HS-5 (cell line): ENCODE measurements at regions not wholly inside any gene's neighbourhood (a gene's known extent, or its start where the extent isn't known, plus 50 kb on each side); places are given as distances from the start of the nearest gene placed in this dataset.

ENCODE experiments used
- DNase-seq: peaks from one replicate; pipeline ENCODE4 v3.0.0-alpha.2; 2012; ENCODE audit warnings: low read depth

DNA sequence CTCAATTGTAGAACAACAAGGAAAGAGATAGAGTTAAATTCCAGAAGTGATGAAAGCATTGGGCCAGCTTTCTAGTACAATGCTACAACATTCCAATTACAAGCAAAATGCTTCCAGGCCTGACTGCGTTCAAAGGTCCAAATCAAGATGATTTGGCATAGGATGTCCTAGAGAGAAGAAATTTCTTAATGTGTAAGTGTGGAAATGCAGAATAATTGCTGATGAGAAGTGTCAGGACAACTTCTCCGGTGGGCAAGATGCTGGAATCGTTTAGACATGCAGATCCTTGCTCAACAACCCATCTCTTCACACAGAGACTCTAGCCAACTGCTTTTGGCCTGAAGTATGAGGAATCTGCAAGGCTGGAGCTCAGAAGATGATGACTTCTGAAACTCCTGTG lies 71.1 kb upstream of the PDZRN3 start:
- no peak for DNase-seq

DNA sequence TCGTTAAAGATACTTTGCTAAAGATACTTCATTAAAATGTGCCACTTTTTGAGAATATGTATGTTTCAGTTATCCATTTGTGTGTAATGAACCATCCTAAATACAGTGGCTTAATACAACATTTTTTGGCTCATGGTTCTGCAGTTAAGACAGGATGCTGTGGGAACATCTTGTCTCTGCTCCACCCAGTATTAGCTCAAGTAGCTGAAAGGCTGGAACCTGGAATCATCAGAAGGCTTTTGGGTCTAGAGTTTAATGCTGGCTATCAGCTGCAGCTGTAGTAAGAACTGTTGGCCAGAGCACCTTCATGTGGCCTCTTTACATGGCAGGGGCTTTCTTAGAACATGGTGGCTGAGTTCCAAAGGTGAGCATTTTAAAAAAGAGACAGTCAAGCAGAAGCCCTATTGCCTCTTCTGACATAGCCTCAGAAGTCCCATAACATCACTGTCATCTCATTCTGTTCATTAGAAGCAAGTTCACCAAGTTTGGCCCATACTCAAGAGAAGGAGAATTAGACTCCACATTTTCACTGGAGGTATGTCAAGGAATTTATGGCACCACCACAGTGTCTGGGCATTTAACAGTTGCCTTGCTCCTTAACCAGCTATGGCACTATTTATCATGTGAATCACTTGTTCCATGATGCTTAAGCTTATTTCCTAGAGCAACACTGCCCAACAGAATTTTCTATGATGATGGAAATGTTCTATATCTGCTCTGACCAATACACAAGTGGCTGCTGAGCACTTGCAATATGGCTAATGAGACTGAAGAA lies 70.4 kb upstream of the PDZRN3 start:
- no peak for DNase-seq

DNA sequence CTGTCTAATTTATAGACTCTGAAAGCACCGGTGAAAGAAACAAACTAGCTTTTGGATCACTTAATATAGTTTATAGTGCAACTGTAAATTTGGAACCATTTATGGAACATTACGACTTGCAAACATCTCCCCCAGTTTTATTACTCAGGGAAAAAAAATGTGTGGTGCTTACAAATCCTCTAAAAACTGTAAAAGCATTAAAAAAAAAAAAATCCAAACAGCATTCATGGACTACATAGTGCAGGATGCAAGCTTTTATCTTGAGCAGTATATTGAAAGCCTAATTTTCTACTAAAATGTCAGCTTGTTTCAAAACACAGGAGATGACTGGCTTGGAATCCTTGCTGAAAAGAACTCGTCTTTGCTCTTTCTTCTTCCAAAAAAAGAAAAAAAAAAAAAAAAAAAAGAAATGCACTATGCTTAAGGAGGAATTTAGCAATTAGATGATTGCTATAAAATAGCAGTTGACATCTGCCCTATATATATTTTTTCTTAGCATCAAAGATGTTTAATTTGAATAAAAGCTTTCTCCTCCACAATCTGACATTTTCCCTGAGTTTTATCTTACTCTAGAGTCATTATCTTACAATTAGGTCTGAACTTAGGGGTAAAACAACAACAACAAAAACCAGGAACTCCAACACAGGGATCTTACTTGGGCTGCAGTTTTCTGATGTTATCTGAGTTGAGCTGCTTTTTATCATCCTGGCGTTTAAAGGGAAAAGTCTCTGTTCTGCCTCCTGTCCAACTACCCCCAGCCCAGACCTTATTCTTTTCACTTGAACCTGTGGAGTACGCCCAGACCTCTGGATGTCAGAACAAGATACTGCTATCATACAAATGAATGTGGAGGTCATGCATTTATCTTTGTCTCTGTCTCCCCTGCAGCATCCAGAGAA lies 62.6 kb upstream of the PDZRN3 start:
- DNase-seq, result no peak

DNA sequence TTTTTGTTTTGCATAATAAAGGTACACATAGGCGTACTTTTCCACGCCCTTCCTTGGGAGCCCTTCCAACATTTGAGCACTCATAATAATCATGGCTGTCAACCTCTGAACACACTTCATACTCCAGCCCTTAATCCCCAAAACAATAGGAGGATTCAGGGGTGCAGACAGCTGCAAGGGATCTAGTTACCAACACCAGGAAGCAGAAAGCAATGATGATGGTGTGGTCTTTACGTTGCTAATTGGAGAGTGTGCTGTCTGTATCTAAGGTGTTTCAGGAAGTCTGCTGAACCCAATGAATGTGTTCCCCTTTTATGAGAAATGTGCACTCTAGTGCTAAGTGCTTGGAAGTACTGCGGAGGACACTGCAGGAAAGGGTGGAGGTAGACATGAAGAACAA lies 60.3 kb upstream of the PDZRN3 start:
- DNase-seq, result no peak

DNA sequence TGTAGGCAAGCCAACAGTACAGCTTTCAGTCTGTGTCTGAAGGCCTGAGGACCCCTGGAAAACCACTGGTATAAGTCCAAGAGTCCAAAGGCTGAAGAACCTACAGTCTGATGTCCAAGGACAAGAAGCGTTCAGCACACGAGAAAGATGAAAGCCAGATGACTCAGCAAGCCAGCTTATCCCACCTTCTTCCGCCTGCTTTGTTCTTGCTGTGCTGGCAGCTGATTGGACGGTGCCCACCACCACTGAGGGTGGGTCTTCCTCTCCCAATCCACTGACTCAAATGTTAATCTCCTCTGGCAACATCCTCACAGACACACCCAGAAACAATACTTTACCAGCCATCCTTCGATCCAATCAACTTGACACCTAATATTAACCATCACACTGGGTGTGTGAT lies 59.0 kb upstream of the PDZRN3 start:
- no peak for DNase-seq

DNA sequence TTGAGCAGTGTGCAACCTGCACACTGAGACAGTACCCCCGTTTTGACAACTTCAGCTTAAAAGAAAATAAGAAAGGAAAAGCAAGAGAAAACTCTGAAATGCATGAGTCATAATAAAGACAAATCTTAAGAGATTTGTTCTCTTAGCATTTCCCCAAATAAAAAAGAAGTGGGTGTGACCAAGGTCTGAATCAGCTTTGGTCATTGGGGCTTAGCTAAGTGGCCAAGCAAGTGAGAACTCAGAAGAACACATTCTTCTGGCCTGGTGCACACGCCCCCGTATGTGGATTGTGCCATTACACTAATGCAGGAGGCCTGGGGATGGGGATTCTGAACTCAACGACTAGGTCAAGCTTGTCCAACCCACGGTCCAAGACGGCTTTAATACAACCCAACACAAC lies 56.9 kb upstream of the PDZRN3 start:
- peak; percentile 26 for DNase-seq

DNA sequence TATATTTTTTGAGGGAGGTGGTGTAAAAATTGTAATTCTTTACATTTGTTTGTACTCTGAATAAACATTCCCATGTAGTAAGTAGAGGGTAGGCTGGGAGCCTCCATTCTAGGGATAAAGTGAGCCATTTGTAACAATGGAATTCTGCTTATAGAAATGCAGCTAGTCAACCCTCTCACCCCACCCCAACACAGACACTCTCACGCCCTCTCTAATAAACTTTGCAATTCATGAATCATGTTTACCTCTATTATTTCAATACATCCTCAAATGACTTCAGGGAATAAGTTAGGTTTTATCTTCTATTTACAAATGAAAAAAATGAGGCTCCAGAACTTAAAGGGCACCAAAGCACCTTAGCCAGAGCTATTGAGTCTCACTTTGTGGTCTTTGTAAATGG lies 56.5 kb upstream of the PDZRN3 start:
- DNase-seq, result no peak

DNA sequence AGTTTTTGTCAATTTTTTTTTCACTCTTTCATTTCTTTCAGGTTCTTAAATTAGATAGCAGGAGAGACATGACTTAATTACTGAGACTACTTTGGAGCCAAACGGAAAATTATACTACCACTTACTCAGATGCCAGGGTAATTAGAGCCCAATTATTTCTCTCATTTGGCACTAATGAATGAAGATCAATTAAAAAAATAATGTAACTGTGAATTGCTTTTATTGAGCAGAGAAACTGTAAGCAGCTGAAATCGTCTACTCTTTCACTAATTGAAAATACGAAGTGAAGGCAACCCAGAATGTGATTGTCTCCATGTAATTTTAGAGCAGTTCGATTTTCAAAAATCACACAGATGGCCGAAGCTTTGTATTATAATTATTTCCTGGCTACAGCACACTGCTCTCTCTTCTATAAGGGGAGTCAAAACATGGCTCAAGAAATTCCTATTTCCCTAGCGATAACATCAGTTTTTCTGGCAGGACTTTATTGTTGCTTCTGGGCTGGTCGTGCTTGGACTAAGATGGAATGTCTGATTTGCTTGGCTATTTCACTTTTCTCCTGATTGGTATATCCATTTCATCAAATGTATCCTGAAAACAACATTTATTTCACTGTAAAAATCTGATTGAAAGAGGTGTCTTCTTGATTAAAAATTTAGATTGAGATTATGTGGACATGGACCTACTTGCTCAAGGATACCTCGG lies 55.8 kb upstream of the PDZRN3 start:
- no peak for DNase-seq

DNA sequence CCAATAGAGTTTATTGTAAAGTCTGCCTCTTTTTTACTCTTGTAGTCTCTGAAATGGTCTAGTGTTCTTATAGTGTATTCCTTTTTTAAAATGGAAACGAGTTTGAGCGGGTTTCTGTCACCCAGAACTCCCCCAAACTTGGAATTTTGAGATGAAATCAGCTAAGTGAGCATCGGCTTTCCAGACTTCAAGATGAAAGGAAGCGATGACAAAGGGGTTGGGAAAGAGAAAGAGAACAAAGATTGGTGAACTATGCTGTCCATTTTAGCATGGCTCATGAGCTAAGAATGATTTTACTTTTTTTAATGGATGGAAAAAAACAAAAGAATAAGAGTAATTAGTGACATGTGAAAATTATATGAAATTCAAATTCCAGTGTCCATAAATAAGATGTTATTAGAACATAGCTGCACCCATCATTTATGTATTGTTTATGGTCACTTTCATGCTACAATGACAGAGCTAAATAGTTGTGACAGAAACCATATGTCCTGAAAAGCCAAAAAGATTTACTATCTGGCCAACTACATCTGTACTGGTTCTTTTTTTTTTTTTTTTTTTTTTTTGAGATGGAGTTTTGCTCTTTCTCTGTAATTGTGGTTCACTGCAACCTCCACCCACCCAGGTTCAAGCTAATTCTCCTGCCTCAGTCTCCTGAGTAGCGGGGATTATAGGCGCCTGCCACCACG lies 52.7 kb upstream of the PDZRN3 start:
- no peak for DNase-seq
